Neural cell (in vitro differentiated cells): ENCODE measurements at regions not wholly inside any gene's neighbourhood (a gene's known extent, or its start where the extent isn't known, plus 50 kb on each side); places are given as distances from the start of the nearest gene placed in this dataset.

Experiments
- H2AFZ ChIP-seq: fragments of 200-600, 300-800 bp; sonication (generic), shearing (Covaris generic); 2 replicates; pipeline ENCODE4 v1.6.0; 2014; ENCODE audit warnings: low read depth, mild to moderate bottlenecking, antibody characterized with exemption, low read length, moderate library complexity
- H3F3A ChIP-seq: fragments of 200-600 bp; shearing (Covaris generic); 2 replicates; pipeline ENCODE4 v1.6.1; 2016; ENCODE audit warnings: mild to moderate bottlenecking, moderate library complexity, mixed read lengths, antibody characterized with exemption, low read length; ENCODE audit not compliant: insufficient read depth, poor library complexity, severe bottlenecking
- H3K27ac ChIP-seq: fragments of 200-600, 300-800 bp; sonication (generic), shearing (Covaris generic); 2 replicates; pipeline ENCODE4 v1.5.1; 2014; ENCODE audit warnings: mild to moderate bottlenecking, low read length, moderate library complexity
- H3K27me3 ChIP-seq: fragments of 300-800, 200-600 bp; sonication (generic), shearing (Covaris generic); 2 replicates; pipeline ENCODE4 v1.6.0; 2014; ENCODE audit warnings: mild to moderate bottlenecking, low read depth, low read length, moderate library complexity; ENCODE audit not compliant: insufficient read depth
- H3K36me3 ChIP-seq: fragments of 300-800, 200-600 bp; sonication (generic), shearing (Covaris generic); 2 replicates; pipeline ENCODE4 v1.5.1; 2014; ENCODE audit warnings: mild to moderate bottlenecking, antibody characterized with exemption, low read length, moderate library complexity; ENCODE audit not compliant: insufficient read depth
- H3K4me2 ChIP-seq: fragments of 300-800, 200-600 bp; sonication (generic), shearing (Covaris generic); 2 replicates; pipeline ENCODE4 v1.6.0; 2014; ENCODE audit warnings: mild to moderate bottlenecking, low read length
- H3K4me3 ChIP-seq: fragments of 300-800, 200-600 bp; sonication (generic), shearing (Covaris generic); 2 replicates; pipeline ENCODE4 v1.5.1; 2014; ENCODE audit warnings: mild to moderate bottlenecking, low read length, moderate library complexity
- H3K79me2 ChIP-seq: fragments of 200-600 bp; shearing (Covaris generic); replicated peaks from 2 replicates; pipeline ENCODE4 v1.6.0; 2014; ENCODE audit warnings: mild to moderate bottlenecking, low read length, moderate library complexity; ENCODE audit not compliant: insufficient read depth
- H3K9ac ChIP-seq: fragments of 300-800, 200-600 bp; sonication (generic), shearing (Covaris generic); 2 replicates; pipeline ENCODE4 v1.6.1; 2016; ENCODE audit warnings: mild to moderate bottlenecking, low read length, mixed read lengths
- H3K9me2 ChIP-seq: fragments of 200-600 bp; shearing (Covaris generic); 2 replicates; pipeline ENCODE4 v1.6.1; 2016; ENCODE audit warnings: mild to moderate bottlenecking, low read length, mixed read lengths; ENCODE audit not compliant: insufficient read depth
- H3K9me3 ChIP-seq: fragments of 200-600, 300-800 bp; sonication (generic), shearing (Covaris generic); 2 replicates; pipeline ENCODE4 v1.6.1; 2016; ENCODE audit warnings: mild to moderate bottlenecking, mixed run types, low read length, moderate library complexity, mixed read lengths
- H4K20me1 ChIP-seq: fragments of 200-600 bp; shearing (Covaris generic); 2 replicates; pipeline ENCODE4 v1.6.1; 2016; ENCODE audit warnings: mild to moderate bottlenecking, mixed run types; ENCODE audit not compliant: insufficient read depth
- CTCF ChIP-seq: fragments of 450-650 bp; IDR thresholded peaks from 2 replicates; pipeline ENCODE4 v1.5.1; 2014; ENCODE audit warnings: antibody characterized with exemption, mild to moderate bottlenecking, moderate library complexity; ENCODE audit not compliant: poor library complexity, severe bottlenecking
- EP300 ChIP-seq: fragments of 450-650 bp; conservative IDR thresholded peaks from 2 replicates; pipeline ENCODE4 v1.6.1; 2014; ENCODE audit warnings: antibody characterized with exemption, mild to moderate bottlenecking, moderate library complexity; ENCODE audit not compliant: poor library complexity, severe bottlenecking
- EZH2 ChIP-seq: fragments of 200-600, 300-800 bp; shearing (Covaris generic), sonication (generic); IDR thresholded peaks from 2 replicates; pipeline ENCODE4 v1.6.1; 2014; ENCODE audit warnings: antibody characterized with exemption, low read length, borderline replicate concordance, mild to moderate bottlenecking; ENCODE audit not compliant: insufficient read depth, poor library complexity, severe bottlenecking
- MXI1 ChIP-seq: fragments of 450-650 bp; conservative IDR thresholded peaks from 2 replicates; pipeline ENCODE4 v1.6.1; 2014; ENCODE audit warnings: antibody characterized with exemption, mild to moderate bottlenecking; ENCODE audit not compliant: poor library complexity, severe bottlenecking
- POLR2AphosphoS5 ChIP-seq: IDR thresholded peaks from 2 replicates; pipeline ENCODE4 v1.6.1; 2012
- RAD21 ChIP-seq: fragments of 450-650 bp; conservative IDR thresholded peaks from 2 replicates; pipeline ENCODE4 v1.6.1; 2014; ENCODE audit warnings: antibody characterized with exemption, mild to moderate bottlenecking, moderate library complexity
- REST ChIP-seq: IDR thresholded peaks from 2 replicates; pipeline ENCODE4 v1.6.1; 2012; ENCODE audit warnings: borderline replicate concordance
- SMC3 ChIP-seq: fragments of 450-650 bp; conservative IDR thresholded peaks from 2 replicates; pipeline ENCODE4 v1.6.1; 2014; ENCODE audit warnings: antibody characterized with exemption, mild to moderate bottlenecking, moderate library complexity; ENCODE audit not compliant: poor library complexity
- TAF1 ChIP-seq: IDR thresholded peaks from 2 replicates; pipeline ENCODE4 v1.6.1; 2012; ENCODE audit warnings: low read depth

DNA sequence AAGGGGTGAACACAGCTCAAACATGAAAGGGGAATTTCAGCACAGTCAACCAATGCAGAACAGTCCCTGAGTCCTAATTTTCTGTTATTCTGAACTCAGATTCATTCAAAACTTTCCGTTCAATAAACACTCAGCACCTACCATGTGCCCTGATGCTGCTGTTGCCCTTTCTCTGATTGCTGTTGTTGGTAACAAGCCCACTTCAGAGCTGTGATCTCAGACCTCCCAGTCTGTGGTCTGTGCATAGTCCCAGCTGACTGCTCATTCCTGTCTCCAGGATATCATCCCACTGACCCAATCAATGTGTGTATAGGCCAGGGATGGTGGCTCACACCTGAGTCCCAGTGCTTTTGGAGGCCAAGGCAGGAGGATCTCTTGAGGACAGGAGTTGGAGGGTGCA is 82.7 kb upstream of the SLC35G4 start:
- no peaks in the 10 kb centered on the region for H3K27me3 ChIP-seq
- H2AFZ ChIP-seq = no peak overlapping the region
- no peaks in the 10 kb centered on the region for H3K36me3 ChIP-seq
- H3K9ac ChIP-seq = no peak overlapping the region
- H3K4me3 ChIP-seq = no peak overlapping the region
- H3F3A ChIP-seq = no peaks in the 10 kb centered on the region
- H3K79me2 ChIP-seq = no peaks in the 10 kb centered on the region
- H3K9me3 ChIP-seq = no peaks in the 10 kb centered on the region
- no peak overlapping the region for H3K27ac ChIP-seq
- H3K4me2 ChIP-seq = no peak overlapping the region
- no peaks in the 10 kb centered on the region for H3K9me2 ChIP-seq
- TF ChIP-seq EP300 = no peak
- no peak for TF ChIP-seq CTCF
- no peak for TF ChIP-seq RAD21
- TF ChIP-seq POLR2AphosphoS5 = no peak
- TF ChIP-seq TAF1 = no peak
- TF ChIP-seq MXI1 = no peak
- TF ChIP-seq EZH2 = no peak
- no peak for TF ChIP-seq REST
- TF ChIP-seq SMC3 = no peak
- H4K20me1 ChIP-seq = no peaks in the 10 kb centered on the region

DNA sequence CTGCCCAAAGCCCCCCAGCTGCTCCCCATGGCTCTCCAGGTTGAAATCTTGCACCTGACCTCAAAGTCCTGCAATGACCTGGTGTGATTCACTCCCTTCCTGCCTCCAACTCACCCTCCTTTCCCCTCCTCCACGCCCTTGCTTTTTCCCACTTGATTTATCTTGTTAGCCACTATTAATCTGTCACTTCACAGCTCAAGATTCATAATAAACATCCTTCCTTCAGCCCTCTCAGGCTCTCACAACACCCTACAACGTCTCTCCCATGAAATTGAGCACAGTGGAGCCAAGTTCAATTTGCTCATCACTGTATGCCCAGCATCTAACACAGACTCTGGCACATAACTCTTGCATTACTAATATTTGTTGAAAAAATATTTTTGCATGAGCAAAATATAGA is 85.6 kb upstream of the SLC35G4 start:
- no peaks in the 10 kb centered on the region for H3K27me3 ChIP-seq
- H2AFZ ChIP-seq = no peak overlapping the region
- no peak overlapping the region for H3K4me3 ChIP-seq
- no peaks in the 10 kb centered on the region for H3K36me3 ChIP-seq
- no peaks in the 10 kb centered on the region for H3K9me3 ChIP-seq
- no peaks in the 10 kb centered on the region for H3K9me2 ChIP-seq
- TF ChIP-seq POLR2AphosphoS5 (no peak), MXI1 (no peak), EZH2 (no peak), RAD21 (no peak), SMC3 (no peak), EP300 (no peak), REST (no peak), TAF1 (no peak), CTCF (no peak)
- no peak overlapping the region for H3K27ac ChIP-seq
- H3K4me2 ChIP-seq = no peak overlapping the region
- H3K9ac ChIP-seq = no peak overlapping the region
- H3K79me2 ChIP-seq = no peaks in the 10 kb centered on the region
- no peaks in the 10 kb centered on the region for H3F3A ChIP-seq
- no peaks in the 10 kb centered on the region for H4K20me1 ChIP-seq
